GM12864 (cell line): ENCODE measurements at regions not wholly inside any gene's neighbourhood (a gene's known extent, or its start where the extent isn't known, plus 50 kb on each side); places are given as distances from the start of the nearest gene placed in this dataset.

Experiments used
- DNase-seq: peaks from one replicate; pipeline ENCODE4 v3.0.0-alpha.2; 2011; ENCODE audit warnings: low read depth
- H3K4me3 ChIP-seq: 2 replicates; pipeline ENCODE4 v1.5.1; 2011; ENCODE audit warnings: mild to moderate bottlenecking, low read depth, low read length, control low read depth
- CTCF ChIP-seq: IDR thresholded peaks from 2 replicates; pipeline ENCODE4 v1.5.1; 2011; ENCODE audit warnings: low read depth, mild to moderate bottlenecking, moderate library complexity, low read length, control low read depth, inconsistent platforms; ENCODE audit errors: missing control alignments

GRCh38 chr3:20350449-20350848 is 164.4 kb upstream of the SGO1 start:
- H3K4me3 ChIP-seq: no peak overlapping the region

GRCh38 chr3:20346916-20347315 is 160.9 kb upstream of the SGO1 start:
- no peak for DNase-seq
- no peak for TF ChIP-seq CTCF
- H3K4me3 ChIP-seq: no peak overlapping the region

More at GRCh38 chr3:20350449-20350848, 164.4 kb upstream of the SGO1 start:
- TF ChIP-seq CTCF: no peak
- no peak for DNase-seq

GRCh38 chr3:20346369-20346768 is 160.4 kb upstream of the SGO1 start:
- TF ChIP-seq CTCF: no peak
- H3K4me3 ChIP-seq: no peak overlapping the region
- DNase-seq: no peak

GRCh38 chr3:20344400-20344959 is 158.5 kb upstream of the SGO1 start:
- H3K4me3 ChIP-seq: no peak overlapping the region
- no peak for DNase-seq
- no peak for TF ChIP-seq CTCF

GRCh38 chr3:20343790-20344189 is 157.8 kb upstream of the SGO1 start:
- TF ChIP-seq CTCF: no peak
- no peak for DNase-seq
- no peak overlapping the region for H3K4me3 ChIP-seq

GRCh38 chr3:20340324-20340928 is 154.4 kb upstream of the SGO1 start:
- TF ChIP-seq CTCF: peak; percentile 98
- peak; percentile 37 for DNase-seq
- no peak overlapping the region for H3K4me3 ChIP-seq

- no peak for DNase-seq
- no peak for TF ChIP-seq CTCF
- H3K4me3 ChIP-seq: no peak overlapping the region
Observed at GRCh38 chr3:20336572-20336971, 150.6 kb upstream of the SGO1 start.
